Endothelial cell of umbilical vein (primary cell): ENCODE measurements at regions not wholly inside any gene's neighbourhood (a gene's known extent, or its start where the extent isn't known, plus 50 kb on each side); places are given as distances from the start of the nearest gene placed in this dataset.

Source experiments
- BruUV-seq: library from RNA; stranded (reverse); fragments of 400-500 nt; replicated peaks from 2 replicates; lab custom pipeline; 2021; lab: Mats Ljungman, UMichigan
- CTCF ChIA-PET: fragments of 300-600, 350-600 bp; sonication (Branson Sonifier 250); formaldehyde crosslinking; loops from one replicate; lab custom pipeline; 2021; ENCODE audit warnings: antibody characterized with exemption, inconsistent platforms; lab: Charles Lee
- POLR2A ChIA-PET: fragments of 300-600, 350-600 bp; sonication (Branson Sonifier 250); formaldehyde crosslinking; loops from one replicate; lab custom pipeline; 2021; ENCODE audit warnings: antibody characterized with exemption, inconsistent platforms; lab: Charles Lee
- DNase-seq: peaks from one replicate; pipeline ENCODE4 v3.0.0-alpha.2; 2011; ENCODE audit warnings: low read depth, low spot score
- FAIRE-seq: peaks from 2 replicates; lab custom pipeline; 2011; peaks lifted over from hg19 to GRCh38; lab: Jason Lieb, UNC
- H2AFZ ChIP-seq: 2 replicates; pipeline ENCODE4 v1.6.0; 2012; ENCODE audit warnings: low read depth, low read length, control low read depth, inconsistent platforms
- H3K27ac ChIP-seq: 2 replicates; pipeline ENCODE4 v1.5.1; 2011; ENCODE audit warnings: low read depth, mild to moderate bottlenecking, control low read depth, low read length, moderate library complexity; ENCODE audit not compliant: insufficient read depth
- H3K27me3 ChIP-seq, 2 experiments: 2 replicates each; pipeline versions ENCODE4 v1.6.0 to v1.6.1; 2011; ENCODE audit warnings: low read length in 2 of 2, mixed read lengths in 1 of 2; ENCODE audit not compliant: control insufficient read depth in 2 of 2, insufficient read depth in 2 of 2
- H3K36me3 ChIP-seq, 2 experiments: 2 replicates in 1 of 2; 3 replicates in 1 of 2; pipeline ENCODE4 v1.5.1; 2011; ENCODE audit warnings: low read length in 2 of 2, mild to moderate bottlenecking in 1 of 2, moderate library complexity in 1 of 2; ENCODE audit not compliant: control insufficient read depth in 2 of 2, insufficient read depth in 2 of 2; ENCODE audit errors: extremely low read depth in 1 of 2
- H3K4me1 ChIP-seq: 3 replicates; pipeline ENCODE4 v1.5.1; 2011; ENCODE audit warnings: mild to moderate bottlenecking, low read length; ENCODE audit not compliant: control insufficient read depth, insufficient read depth; ENCODE audit errors: extremely low read depth
- H3K4me2 ChIP-seq: 2 replicates; pipeline ENCODE4 v1.6.1; 2011; ENCODE audit warnings: low read length, control low read depth, mixed read lengths; ENCODE audit not compliant: insufficient read depth
- H3K4me3 ChIP-seq, 3 experiments: fragments of 200-600 bp in 1 of 3; sonication (generic), shearing (Covaris generic) in 1 of 3; replicated peaks in 1 of 3; 2 replicates each; pipeline ENCODE4 v1.5.1; 2011 to 2016; ENCODE audit warnings: control low read depth in 3 of 3, low read length in 3 of 3, mild to moderate bottlenecking in 2 of 3, inconsistent platforms in 1 of 3, low read depth in 1 of 3, moderate library complexity in 1 of 3; ENCODE audit not compliant: insufficient read depth in 1 of 3
- H3K79me2 ChIP-seq: 2 replicates; pipeline ENCODE4 v1.6.0; 2012; ENCODE audit warnings: low read length, inconsistent platforms; ENCODE audit not compliant: control insufficient read depth, insufficient read depth
- H3K9ac ChIP-seq: replicated peaks from 2 replicates; pipeline ENCODE3; 2011; ENCODE audit warnings: low read length, control low read depth; ENCODE audit not compliant: insufficient read depth; ENCODE audit errors: extremely low read depth
- H3K9me1 ChIP-seq: replicated peaks from 3 replicates; pipeline ENCODE4 v1.6.0; 2011; ENCODE audit warnings: mild to moderate bottlenecking, low read length; ENCODE audit not compliant: control insufficient read depth, insufficient read depth; ENCODE audit errors: extremely low read depth
- H3K9me3 ChIP-seq: replicated peaks from 2 replicates; pipeline ENCODE4 v1.5.1; 2012; ENCODE audit warnings: low read length, inconsistent platforms; ENCODE audit not compliant: control insufficient read depth, insufficient read depth
- H4K20me1 ChIP-seq: replicated peaks from 2 replicates; pipeline ENCODE3; 2011; ENCODE audit warnings: mild to moderate bottlenecking, low read length; ENCODE audit not compliant: control insufficient read depth, insufficient read depth; ENCODE audit errors: extremely low read depth
- EZH2 ChIP-seq: IDR thresholded peaks from 2 replicates; pipeline ENCODE4 v1.6.1; 2012; ENCODE audit warnings: borderline replicate concordance, low read depth, mild to moderate bottlenecking, moderate library complexity, low read length, inconsistent platforms; ENCODE audit not compliant: severe bottlenecking
- FOS ChIP-seq: IDR thresholded peaks from 2 replicates; pipeline ENCODE4 v1.6.1; 2011; ENCODE audit warnings: mild to moderate bottlenecking, low read length, moderate library complexity, borderline replicate concordance; ENCODE audit not compliant: insufficient read depth
- GATA2 ChIP-seq: IDR thresholded peaks from 2 replicates; pipeline ENCODE4 v1.7.0; 2011; ENCODE audit warnings: low read depth, mild to moderate bottlenecking, moderate library complexity, mixed read lengths, low read length; ENCODE audit not compliant: insufficient read length, insufficient read depth
- JUN ChIP-seq: IDR thresholded peaks from 2 replicates; pipeline ENCODE4 v1.6.1; 2011; ENCODE audit warnings: borderline replicate concordance, low read depth; ENCODE audit not compliant: insufficient read length, insufficient read depth
- MYC ChIP-seq: IDR thresholded peaks from one replicate; pipeline ENCODE4 v1.6.1; 2011; ENCODE audit warnings: mild to moderate bottlenecking, low read depth, low read length
- POLR2A ChIP-seq: IDR thresholded peaks from 2 replicates; pipeline ENCODE4 v1.6.1; 2012; ENCODE audit warnings: low read depth, mild to moderate bottlenecking, control low read depth, low read length
- POLR2AphosphoS5 ChIP-seq: IDR thresholded peaks from 2 replicates; pipeline ENCODE4 v1.6.1; 2012; ENCODE audit warnings: low read depth, mild to moderate bottlenecking, control low read depth, low read length, moderate library complexity; ENCODE audit not compliant: insufficient read depth
- dilution Hi-C: fragments of 300-500 bp; cut with MboI; formaldehyde crosslinking; loops from one replicate; pipeline ENCODE4 v1.15.0; 2019; ENCODE audit warnings: low sequenced_read_pairs; ENCODE audit not compliant: extremely low pct_ligation_motif_present
- intact Hi-C: fragments of 100-400 bp; cut with micrococcal nuclease; formaldehyde crosslinking; loops from one replicate; pipeline ENCODE4 v1.10.0; 2022
- TF ChIP-seq, protein P1 (sequence below): IDR thresholded peaks from 2 replicates; pipeline ENCODE4 v1.6.1; 2011; ENCODE audit not compliant: insufficient read depth, insufficient read length
- TF ChIP-seq, protein P2 (sequence below), 2 donors: IDR thresholded peaks; 1 replicate in 1 of 2; 2 replicates in 1 of 2; pipeline ENCODE4 v1.5.1; 2011; ENCODE audit warnings: low read length in 2 of 2, mild to moderate bottlenecking in 2 of 2, moderate library complexity in 2 of 2, control low read depth in 1 of 2, inconsistent platforms in 1 of 2, low read depth in 1 of 2; ENCODE audit not compliant: insufficient read depth in 1 of 2; ENCODE audit errors: extremely low read depth in 1 of 2

DNA sequence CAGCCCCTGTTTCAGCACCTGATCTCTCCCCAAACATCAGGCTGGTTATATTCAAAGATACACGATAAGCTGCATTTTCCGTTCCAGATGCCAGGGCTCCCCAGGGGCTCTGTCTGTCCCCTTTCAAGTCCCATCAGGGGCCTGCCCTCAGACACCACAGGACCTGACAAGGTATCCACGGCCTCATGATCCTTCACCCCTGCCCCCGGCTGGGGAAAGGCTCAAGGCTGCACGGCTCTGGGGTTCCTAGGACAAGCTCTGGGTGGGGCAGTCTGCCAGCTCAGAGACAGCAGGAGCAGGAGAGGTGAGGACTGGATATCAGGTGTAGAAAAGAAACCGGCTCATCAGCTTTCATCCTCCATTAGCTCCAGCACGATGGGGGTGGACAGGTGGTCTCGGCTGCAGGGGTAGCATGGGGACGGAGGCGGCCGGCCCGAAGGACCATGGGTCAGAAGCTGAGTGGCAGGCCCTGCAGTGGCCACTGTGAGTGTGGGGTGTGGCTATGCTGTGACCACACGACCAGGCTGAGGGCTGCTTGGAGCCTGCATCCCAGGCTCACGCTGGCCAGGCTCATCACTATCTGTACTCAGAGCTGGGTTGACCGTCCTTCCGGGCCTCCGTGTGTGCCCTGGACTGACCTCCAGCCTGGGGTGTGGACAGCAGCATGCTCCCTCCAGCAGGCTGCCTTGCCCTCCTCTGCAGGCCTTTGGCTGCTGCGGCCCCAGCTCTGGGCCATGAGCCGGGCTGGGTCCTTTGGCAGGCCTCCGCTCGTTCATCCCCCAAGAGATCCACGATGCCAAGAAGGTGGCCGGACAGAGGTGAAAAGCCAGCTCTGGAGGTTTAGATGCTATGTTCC lies 386.2 kb downstream of the THBS2 start:
- Histone ChIP-seq H3K9ac (no peak overlapping the region), H3K27ac (no peak overlapping the region), H4K20me1 (no peaks in the 10 kb centered on the region), H3K27me3 (no peaks in the 10 kb centered on the region), H3K4me3 (no peak overlapping the region), H3K36me3 (no peaks in the 10 kb centered on the region), H3K4me1 (no peaks in the 10 kb centered on the region), H3K79me2 (no peaks in the 10 kb centered on the region), H3K9me1 (no peaks in the 10 kb centered on the region), H2AFZ (no peak overlapping the region), H3K9me3 (peaks cover 2% of the 10 kb centered on the region), H3K4me2 (no peak overlapping the region)
- ChIA-PET CTCF (no interaction called here), POLR2A (no interaction called here)
- BruUV-seq: no TSS peak
- DNase-seq (no peak), FAIRE-seq (no peak)
- dilution Hi-C loops (no loop called here), intact Hi-C loops (no loop called here)
- TF ChIP-seq EZH2: no peak
- TF ChIP-seq, protein P1, sequence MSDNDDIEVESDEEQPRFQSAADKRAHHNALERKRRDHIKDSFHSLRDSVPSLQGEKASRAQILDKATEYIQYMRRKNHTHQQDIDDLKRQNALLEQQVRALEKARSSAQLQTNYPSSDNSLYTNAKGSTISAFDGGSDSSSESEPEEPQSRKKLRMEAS: no peak
- TF ChIP-seq FOS: no peak
- no peak for TF ChIP-seq POLR2A
- TF ChIP-seq JUN: no peak
- no peak for TF ChIP-seq POLR2AphosphoS5
- TF ChIP-seq MYC: no peak
- TF ChIP-seq GATA2: no peak
- TF ChIP-seq, protein P2, sequence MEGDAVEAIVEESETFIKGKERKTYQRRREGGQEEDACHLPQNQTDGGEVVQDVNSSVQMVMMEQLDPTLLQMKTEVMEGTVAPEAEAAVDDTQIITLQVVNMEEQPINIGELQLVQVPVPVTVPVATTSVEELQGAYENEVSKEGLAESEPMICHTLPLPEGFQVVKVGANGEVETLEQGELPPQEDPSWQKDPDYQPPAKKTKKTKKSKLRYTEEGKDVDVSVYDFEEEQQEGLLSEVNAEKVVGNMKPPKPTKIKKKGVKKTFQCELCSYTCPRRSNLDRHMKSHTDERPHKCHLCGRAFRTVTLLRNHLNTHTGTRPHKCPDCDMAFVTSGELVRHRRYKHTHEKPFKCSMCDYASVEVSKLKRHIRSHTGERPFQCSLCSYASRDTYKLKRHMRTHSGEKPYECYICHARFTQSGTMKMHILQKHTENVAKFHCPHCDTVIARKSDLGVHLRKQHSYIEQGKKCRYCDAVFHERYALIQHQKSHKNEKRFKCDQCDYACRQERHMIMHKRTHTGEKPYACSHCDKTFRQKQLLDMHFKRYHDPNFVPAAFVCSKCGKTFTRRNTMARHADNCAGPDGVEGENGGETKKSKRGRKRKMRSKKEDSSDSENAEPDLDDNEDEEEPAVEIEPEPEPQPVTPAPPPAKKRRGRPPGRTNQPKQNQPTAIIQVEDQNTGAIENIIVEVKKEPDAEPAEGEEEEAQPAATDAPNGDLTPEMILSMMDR (IDR thresholded peaks at IDR 0.05; ENCODE audit: extremely low read depth in 1 of 2, insufficient read depth in 1 of 2, low read depth in 1 of 2, low read length in 2 of 2): no peak
